GM12878 (cell line): ENCODE measurements at regions not wholly inside any gene's neighbourhood (a gene's known extent, or its start where the extent isn't known, plus 50 kb on each side); places are given as distances from the start of the nearest gene placed in this dataset.
A peak's percentile ranks its signal among the peaks of the same experiment; 100 is the strongest.

Source experiments
- ATAC-seq: fragments of 200-7000 bp; cut with Tn5 transposase; 3 replicates; pipeline ENCODE4 v1.9.1; 2020; ENCODE audit warnings: mild to moderate bottlenecking, moderate library complexity
- BruUV-seq: library from RNA; stranded (reverse); fragments of 400-500 nt; replicated peaks from 2 replicates; lab custom pipeline; 2021; lab: Mats Ljungman, UMichigan
- CTCF ChIA-PET: fragments of 300-600 bp; sonication (Branson Sonifier 250); formaldehyde crosslinking; extraction: SDS; loops from one replicate; lab custom pipeline; 2021; ENCODE audit warnings: inconsistent platforms; lab: Yijun Ruan, JAX
- POLR2A ChIA-PET: fragments of 350-600 bp; formaldehyde crosslinking; extraction: SDS; loops from one replicate; lab custom pipeline; 2021; ENCODE audit warnings: inconsistent platforms; lab: Charles Lee
- RAD21 ChIA-PET: fragments of 300-600 bp; sonication (Branson Sonifier 250); formaldehyde crosslinking; loops from one replicate; lab custom pipeline; 2023; ENCODE audit warnings: antibody characterized with exemption; ENCODE audit not compliant: unreplicated experiment; lab: Charles Lee
- SMC1A ChIA-PET: fragments of 300-600 bp; sonication (Branson Sonifier 250); formaldehyde crosslinking; loops from one replicate; lab custom pipeline; 2023; ENCODE audit not compliant: unreplicated experiment, uncharacterized antibody; lab: Charles Lee
- DNase-seq: peaks from one replicate; pipeline ENCODE4 v3.0.0-alpha.2; 2011; ENCODE audit warnings: low read depth, low spot score
- FAIRE-seq: peaks from 3 replicates; lab custom pipeline; 2011; peaks lifted over from hg19 to GRCh38; lab: Jason Lieb, UNC
- H2AFZ ChIP-seq: 2 replicates; pipeline ENCODE4 v1.6.0; 2011; ENCODE audit warnings: low read depth, low read length, control low read depth; ENCODE audit not compliant: control insufficient read depth
- H3K27ac ChIP-seq: 2 replicates; pipeline ENCODE4 v1.5.1; 2011; ENCODE audit warnings: control low read depth; ENCODE audit not compliant: control insufficient read depth, insufficient read depth
- H3K27me3 ChIP-seq, 2 experiments: replicated peaks in 1 of 2; 2 replicates each; pipeline versions ENCODE4 v1.6.0 to v1.6.1; 2011; ENCODE audit warnings: low read length in 1 of 2; ENCODE audit not compliant: control insufficient read depth in 2 of 2, insufficient read depth in 2 of 2
- H3K36me3 ChIP-seq, 2 experiments: 2 replicates each; pipeline ENCODE4 v1.5.1; 2011; ENCODE audit warnings: low read length in 1 of 2; ENCODE audit not compliant: control insufficient read depth in 2 of 2, insufficient read depth in 2 of 2
- H3K4me1 ChIP-seq: 2 replicates; pipeline ENCODE4 v1.6.1; 2011; ENCODE audit warnings: mild to moderate bottlenecking, low read length, moderate library complexity, mixed read lengths; ENCODE audit not compliant: control insufficient read depth, insufficient read depth
- H3K4me2 ChIP-seq: 2 replicates; pipeline ENCODE4 v1.6.0; 2011; ENCODE audit warnings: control low read depth; ENCODE audit not compliant: control insufficient read depth, insufficient read depth
- H3K4me3 ChIP-seq: fragments of 200-600 bp; sonication (generic); 2 replicates; pipeline ENCODE4 v1.5.1; 2016
- H3K79me2 ChIP-seq: 2 replicates; pipeline ENCODE4 v1.6.0; 2011; ENCODE audit warnings: low read length; ENCODE audit not compliant: control insufficient read depth, insufficient read depth
- H3K9ac ChIP-seq: 2 replicates; pipeline ENCODE4 v1.8.0; 2011; ENCODE audit warnings: low read length, control low read depth, mixed read lengths; ENCODE audit not compliant: control insufficient read depth, insufficient read depth
- H3K9me3 ChIP-seq: replicated peaks from 3 replicates; pipeline ENCODE4 v1.5.1; 2011; ENCODE audit warnings: mild to moderate bottlenecking, low read length; ENCODE audit not compliant: control insufficient read depth, insufficient read depth
- H4K20me1 ChIP-seq: 2 replicates; pipeline ENCODE4 v1.6.0; 2011; ENCODE audit not compliant: control insufficient read depth, insufficient read depth
- BCL11A ChIP-seq: IDR thresholded peaks from 2 replicates; pipeline ENCODE4 v1.6.1; 2011; ENCODE audit warnings: low read depth, low read length
- CTCF ChIP-seq, 3 experiments: IDR thresholded peaks in 2 of 3; conservative IDR thresholded peaks in 1 of 3; 2 replicates each; pipeline ENCODE4 v1.5.1; 2011; ENCODE audit warnings: low read depth in 3 of 3, low read length in 3 of 3, mild to moderate bottlenecking in 3 of 3, control low read depth in 2 of 3, moderate library complexity in 2 of 3, inconsistent platforms in 1 of 3, mixed read lengths in 1 of 3; ENCODE audit not compliant: control insufficient read depth in 2 of 3, insufficient read depth in 1 of 3; ENCODE audit errors: extremely low read depth in 1 of 3
- RAD21 ChIP-seq: IDR thresholded peaks from 2 replicates; pipeline ENCODE4 v1.6.1; 2011; ENCODE audit warnings: mild to moderate bottlenecking, low read depth, low read length, moderate library complexity; ENCODE audit not compliant: insufficient read depth
- SMC3 ChIP-seq: IDR thresholded peaks from 2 replicates; pipeline ENCODE4 v1.6.1; 2011; ENCODE audit warnings: low read length, improper control_type of control experiment, borderline replicate concordance
- WGBS: methylation state at CpG from one replicate; pipeline ENCODE4 v1.1.6; 2016; ENCODE audit warnings: low lambda C conversion rate; ENCODE audit not compliant: insufficient replicate concordance, insufficient coverage; ENCODE audit errors: missing lambda C conversion rate; 5-methylcytosine and 5-hydroxymethylcytosine counted together
- in situ Hi-C: fragments of 300-500 bp; cut with MboI; formaldehyde crosslinking; loops from 9 replicates; pipeline ENCODE4 v1.14.3; 2018; ENCODE audit warnings: mixed read lengths
- intact Hi-C: fragments of 100-400 bp; cut with micrococcal nuclease; formaldehyde crosslinking; loops from one replicate; pipeline ENCODE4 v1.14.2; 2022; ENCODE audit not compliant: unreplicated experiment

DNA sequence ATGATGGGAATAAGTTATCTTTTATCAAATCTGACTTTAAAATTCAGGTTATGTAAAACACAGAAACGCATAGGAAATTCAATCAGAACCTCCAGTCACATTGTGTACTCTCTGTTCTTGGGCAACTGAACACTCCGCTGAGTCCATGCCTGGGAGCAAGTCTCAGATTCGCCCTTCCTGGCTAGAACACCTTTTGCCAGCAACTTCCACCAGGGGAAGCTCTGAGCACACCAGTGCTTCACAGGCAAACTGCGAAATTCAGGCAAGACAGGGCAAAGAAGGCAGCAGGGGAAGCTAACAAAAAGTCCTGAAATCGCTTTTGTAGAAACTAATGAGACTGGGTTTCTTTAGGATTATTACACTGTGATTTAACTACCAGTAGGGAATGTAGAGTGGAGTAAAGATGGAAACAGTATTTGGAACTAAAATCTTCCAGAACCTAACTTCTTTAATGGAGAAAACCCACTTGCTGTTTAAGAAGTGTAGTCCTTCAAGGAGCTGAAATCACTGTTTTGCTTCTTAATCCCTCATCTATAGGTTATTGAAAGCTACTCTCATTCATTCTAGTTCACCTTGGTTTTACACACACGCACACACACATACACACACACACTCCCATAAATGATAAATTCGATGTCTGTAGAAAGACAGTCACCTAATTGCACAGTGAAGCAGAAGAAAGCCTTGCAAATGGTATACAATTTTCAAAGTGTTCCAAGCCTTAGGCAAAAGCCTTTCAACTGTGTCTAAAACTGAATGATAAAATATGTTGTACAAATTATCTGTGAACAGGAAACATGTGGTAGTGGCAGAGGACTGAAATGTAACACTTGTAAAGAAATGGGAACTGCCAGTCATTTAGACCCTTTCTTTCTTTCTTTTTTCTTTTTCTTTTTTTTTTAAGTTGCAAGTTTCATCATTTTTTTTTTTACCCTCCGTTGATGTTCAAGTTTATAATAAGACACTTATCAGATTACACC is 214.5 kb downstream of the TMEM182 start:
- no peaks in the 10 kb centered on the region for H4K20me1 ChIP-seq
- in situ Hi-C loops, result no loop called here
- no peak overlapping the region for H2AFZ ChIP-seq
- RAD21 ChIA-PET, result interaction anchor here (0.6 kb wide), 1 partner anchor 1557 kb away, joined by 3 read pairs; no protein-coding TSS in a partner anchor
- H3K9me3 ChIP-seq, result no peaks in the 10 kb centered on the region
- intact Hi-C loops, result loop anchor here (5.0 kb wide), 1 partner anchor 181 kb away; no protein-coding TSS in a partner anchor
- H3K4me1 ChIP-seq, result no peaks in the 10 kb centered on the region
- H3K79me2 ChIP-seq, result no peaks in the 10 kb centered on the region
- DNase-seq (no peak), FAIRE-seq (no peak), ATAC-seq (peak; percentile 82)
- SMC1A ChIA-PET, result interaction anchor here (1.1 kb wide), 1 partner anchor 312 kb away, joined by 3 read pairs; no protein-coding TSS in a partner anchor
- no peaks in the 10 kb centered on the region for H3K36me3 ChIP-seq
- whole genome bisulfite sequencing, result 15% methylated on average over 8 of the region's 8 CpGs
- BruUV-seq, result no TSS peak
- POLR2A ChIA-PET, result no interaction called here
- H3K27ac ChIP-seq, result no peak overlapping the region
- no peaks in the 10 kb centered on the region; a peak in 1 of 4 replicates for H3K27me3 ChIP-seq
- H3K4me2 ChIP-seq, result no peak overlapping the region
- TF ChIP-seq CTCF (IDR thresholded peaks at IDR 0.05 in 2 of 3, conservative IDR thresholded peaks at IDR 0.05 in 1 of 3; ENCODE audit: control insufficient read depth in 2 of 3, extremely low read depth in 1 of 3, insufficient read depth in 1 of 3, low read depth in 3 of 3, low read length in 3 of 3) (peak; percentile 50 to 61 (median 59); a peak in 5 of 6 replicates), BCL11A (no peak), SMC3 (peak; percentile 29; the same call in 1 of the 2 replicates), RAD21 (peak; percentile 77)
- H3K4me3 ChIP-seq, result no peak overlapping the region
- CTCF ChIA-PET, result interaction anchor here (1.3 kb wide), 1 partner anchor 1873 kb away, joined by 8 read pairs; no protein-coding TSS in a partner anchor
- no peak overlapping the region for H3K9ac ChIP-seq
